SK-N-SH treated with all-trans-retinoic acid at 6 μM for 48 hours (cell line): ENCODE measurements at regions not wholly inside any gene's neighbourhood (a gene's known extent, or its start where the extent isn't known, plus 50 kb on each side); places are given as distances from the start of the nearest gene placed in this dataset.

Source experiments
- ARNTL ChIP-seq: fragments of 450-650 bp; formaldehyde crosslinking; IDR thresholded peaks from 2 replicates; pipeline ENCODE4 v1.5.0; 2020; ENCODE audit warnings: low read depth, mild to moderate bottlenecking, moderate library complexity, borderline replicate concordance
- CSDC2 ChIP-seq: fragments of 250-450 bp; sonication (Bioruptor Pico); IDR thresholded peaks from 2 replicates; pipeline ENCODE4 v1.5.0; 2020; ENCODE audit warnings: mild to moderate bottlenecking, moderate library complexity
- PPARA ChIP-seq: fragments of 250-450 bp; sonication (Bioruptor Pico); IDR thresholded peaks from 2 replicates; pipeline ENCODE4 v1.5.0; 2020; ENCODE audit warnings: mild to moderate bottlenecking, borderline replicate concordance
- RARB ChIP-seq: fragments of 250-450 bp; sonication (Bioruptor Pico); IDR thresholded peaks from 2 replicates; pipeline ENCODE4 v1.8.0; 2021; ENCODE audit warnings: mild to moderate bottlenecking, moderate library complexity
- TCF4 ChIP-seq: fragments of 250-450 bp; sonication (Bioruptor Pico); IDR thresholded peaks from 2 replicates; pipeline ENCODE4 v1.8.0; 2021; ENCODE audit warnings: mild to moderate bottlenecking, moderate library complexity, borderline replicate concordance
- ZFP3 ChIP-seq: fragments of 250-450 bp; sonication (Bioruptor Pico); IDR thresholded peaks from 2 replicates; pipeline ENCODE4 v1.5.0; 2020; ENCODE audit warnings: mild to moderate bottlenecking, moderate library complexity
- ZFP30 ChIP-seq: fragments of 450-650 bp; formaldehyde crosslinking; IDR thresholded peaks from 2 replicates; pipeline ENCODE4 v1.5.0; 2022; ENCODE audit warnings: mild to moderate bottlenecking, moderate library complexity
- ZNF565 ChIP-seq: fragments of 450-650 bp; formaldehyde crosslinking; conservative IDR thresholded peaks from 2 replicates; pipeline ENCODE4 v1.5.0; 2020; ENCODE audit warnings: low read depth, mild to moderate bottlenecking, moderate library complexity
- ZNF8 ChIP-seq: fragments of 450-650 bp; formaldehyde crosslinking; IDR thresholded peaks from 2 replicates; pipeline ENCODE4 v1.5.0; 2020; ENCODE audit warnings: mild to moderate bottlenecking, moderate library complexity
- TF ChIP-seq, protein P1 (sequence below): fragments of 250-450 bp; sonication (Bioruptor Pico); IDR thresholded peaks from 2 replicates; pipeline ENCODE4 v1.8.0; 2021; ENCODE audit warnings: low read depth, mild to moderate bottlenecking, moderate library complexity, borderline replicate concordance
- TF ChIP-seq, protein P2 (sequence below): fragments of 250-450 bp; sonication (Bioruptor Pico); IDR thresholded peaks from 2 replicates; pipeline ENCODE4 v1.5.1; 2021; ENCODE audit warnings: mild to moderate bottlenecking, moderate library complexity
- TF ChIP-seq, protein P3 (sequence below): fragments of 250-450 bp; sonication (Bioruptor Pico); IDR thresholded peaks from 2 replicates; pipeline ENCODE4 v1.8.0; 2020; ENCODE audit warnings: mild to moderate bottlenecking, moderate library complexity, borderline replicate concordance

DNA sequence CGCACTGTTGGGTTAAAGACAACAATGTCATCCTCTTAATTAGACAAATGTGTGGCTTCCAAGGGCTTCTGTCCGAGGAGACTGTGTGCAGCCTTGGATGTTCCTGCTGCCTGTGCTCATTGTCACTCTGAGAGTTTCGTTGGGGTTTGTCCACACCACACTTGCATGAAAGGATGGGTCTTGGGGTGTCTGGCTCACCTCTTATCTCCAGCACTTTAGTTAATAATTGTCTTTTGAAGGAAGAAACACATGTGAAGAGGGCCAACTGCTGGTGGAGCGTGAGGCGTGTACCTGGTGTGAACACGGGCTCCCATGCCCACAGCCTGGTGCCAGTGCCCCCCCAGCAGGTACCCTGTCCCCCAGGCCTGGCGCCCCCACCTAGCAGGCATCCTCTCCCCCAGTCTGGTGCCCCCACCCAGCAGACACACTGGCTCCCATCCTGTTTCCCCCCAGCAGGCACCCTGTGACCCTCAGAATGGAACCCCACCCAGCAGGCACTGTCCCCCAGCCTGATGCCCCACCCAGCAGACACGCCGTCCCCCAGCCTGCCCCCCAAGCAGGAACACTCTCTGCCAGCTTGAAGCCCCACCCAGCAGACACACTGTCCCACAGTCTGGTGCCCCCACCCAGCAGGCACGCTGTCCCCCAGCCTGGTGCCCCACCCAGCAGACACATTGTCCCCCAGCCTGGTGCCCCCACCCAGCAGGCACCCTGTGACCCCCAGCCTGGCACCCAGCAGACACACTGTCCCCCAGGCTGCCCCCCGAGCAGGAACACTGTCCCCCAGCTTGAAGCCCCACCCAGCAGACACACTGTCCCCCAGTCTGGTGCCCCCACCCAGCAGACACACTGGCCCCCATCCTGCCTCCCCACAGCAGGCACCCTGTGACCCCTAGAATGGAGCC is 96.3 kb upstream of the TMEM18 start:
- TF ChIP-seq ARNTL (CRISPR knock-in tag) (no peak), TCF4 (CRISPR knock-in tag) (no peak), ZNF565 (CRISPR knock-in tag) (no peak), ZNF8 (CRISPR knock-in tag) (no peak), PPARA (CRISPR knock-in tag) (no peak), ZFP30 (no peak), ZFP3 (CRISPR knock-in tag) (no peak), RARB (CRISPR knock-in tag) (no peak), CSDC2 (no peak)
- TF ChIP-seq, protein P1, sequence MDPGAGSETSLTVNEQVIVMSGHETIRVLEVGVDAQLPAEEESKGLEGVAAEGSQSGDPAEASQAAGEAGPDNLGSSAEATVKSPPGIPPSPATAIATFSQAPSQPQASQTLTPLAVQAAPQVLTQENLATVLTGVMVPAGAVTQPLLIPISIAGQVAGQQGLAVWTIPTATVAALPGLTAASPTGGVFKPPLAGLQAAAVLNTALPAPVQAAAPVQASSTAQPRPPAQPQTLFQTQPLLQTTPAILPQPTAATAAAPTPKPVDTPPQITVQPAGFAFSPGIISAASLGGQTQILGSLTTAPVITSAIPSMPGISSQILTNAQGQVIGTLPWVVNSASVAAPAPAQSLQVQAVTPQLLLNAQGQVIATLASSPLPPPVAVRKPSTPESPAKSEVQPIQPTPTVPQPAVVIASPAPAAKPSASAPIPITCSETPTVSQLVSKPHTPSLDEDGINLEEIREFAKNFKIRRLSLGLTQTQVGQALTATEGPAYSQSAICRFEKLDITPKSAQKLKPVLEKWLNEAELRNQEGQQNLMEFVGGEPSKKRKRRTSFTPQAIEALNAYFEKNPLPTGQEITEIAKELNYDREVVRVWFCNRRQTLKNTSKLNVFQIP (CRISPR knock-in tag) = no peak
- TF ChIP-seq, protein P2, sequence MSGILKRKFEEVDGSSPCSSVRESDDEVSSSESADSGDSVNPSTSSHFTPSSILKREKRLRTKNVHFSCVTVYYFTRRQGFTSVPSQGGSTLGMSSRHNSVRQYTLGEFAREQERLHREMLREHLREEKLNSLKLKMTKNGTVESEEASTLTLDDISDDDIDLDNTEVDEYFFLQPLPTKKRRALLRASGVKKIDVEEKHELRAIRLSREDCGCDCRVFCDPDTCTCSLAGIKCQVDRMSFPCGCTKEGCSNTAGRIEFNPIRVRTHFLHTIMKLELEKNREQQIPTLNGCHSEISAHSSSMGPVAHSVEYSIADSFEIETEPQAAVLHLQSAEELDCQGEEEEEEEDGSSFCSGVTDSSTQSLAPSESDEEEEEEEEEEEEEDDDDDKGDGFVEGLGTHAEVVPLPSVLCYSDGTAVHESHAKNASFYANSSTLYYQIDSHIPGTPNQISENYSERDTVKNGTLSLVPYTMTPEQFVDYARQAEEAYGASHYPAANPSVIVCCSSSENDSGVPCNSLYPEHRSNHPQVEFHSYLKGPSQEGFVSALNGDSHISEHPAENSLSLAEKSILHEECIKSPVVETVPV (CRISPR knock-in tag) = no peak
- TF ChIP-seq, protein P3, sequence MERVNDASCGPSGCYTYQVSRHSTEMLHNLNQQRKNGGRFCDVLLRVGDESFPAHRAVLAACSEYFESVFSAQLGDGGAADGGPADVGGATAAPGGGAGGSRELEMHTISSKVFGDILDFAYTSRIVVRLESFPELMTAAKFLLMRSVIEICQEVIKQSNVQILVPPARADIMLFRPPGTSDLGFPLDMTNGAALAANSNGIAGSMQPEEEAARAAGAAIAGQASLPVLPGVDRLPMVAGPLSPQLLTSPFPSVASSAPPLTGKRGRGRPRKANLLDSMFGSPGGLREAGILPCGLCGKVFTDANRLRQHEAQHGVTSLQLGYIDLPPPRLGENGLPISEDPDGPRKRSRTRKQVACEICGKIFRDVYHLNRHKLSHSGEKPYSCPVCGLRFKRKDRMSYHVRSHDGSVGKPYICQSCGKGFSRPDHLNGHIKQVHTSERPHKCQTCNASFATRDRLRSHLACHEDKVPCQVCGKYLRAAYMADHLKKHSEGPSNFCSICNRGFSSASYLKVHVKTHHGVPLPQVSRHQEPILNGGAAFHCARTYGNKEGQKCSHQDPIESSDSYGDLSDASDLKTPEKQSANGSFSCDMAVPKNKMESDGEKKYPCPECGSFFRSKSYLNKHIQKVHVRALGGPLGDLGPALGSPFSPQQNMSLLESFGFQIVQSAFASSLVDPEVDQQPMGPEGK = no peak
